SHP77 treated with DMSO at 0.1 percent for 48 hours (cell line): ENCODE measurements at regions not wholly inside any gene's neighbourhood (a gene's known extent, or its start where the extent isn't known, plus 50 kb on each side); places are given as distances from the start of the nearest gene placed in this dataset.

ENCODE experiments used
- DNase-seq: peaks from one replicate; lab custom pipeline; 2025; lab: John Stamatoyannopoulos, UW

DNA sequence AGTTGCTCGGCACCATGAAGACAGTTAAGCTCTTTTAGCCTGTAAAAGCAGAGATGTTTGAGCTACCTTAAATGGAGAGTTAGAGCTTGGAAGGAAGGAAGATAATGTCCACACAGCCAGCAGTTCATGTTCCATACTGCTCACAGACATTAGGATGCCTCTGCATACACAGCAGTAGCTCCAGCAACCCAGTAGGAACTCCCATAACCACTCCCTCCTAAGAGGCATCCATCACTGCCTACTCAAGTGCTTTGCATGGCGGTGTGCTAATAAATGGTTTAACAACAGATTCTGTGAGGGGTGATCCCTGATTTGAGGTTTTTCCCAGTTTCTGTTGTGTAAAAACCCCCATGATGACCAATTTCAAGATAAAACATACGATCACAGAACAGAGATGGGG is 286.4 kb downstream of the HACE1 start:
- no peak for DNase-seq

DNA sequence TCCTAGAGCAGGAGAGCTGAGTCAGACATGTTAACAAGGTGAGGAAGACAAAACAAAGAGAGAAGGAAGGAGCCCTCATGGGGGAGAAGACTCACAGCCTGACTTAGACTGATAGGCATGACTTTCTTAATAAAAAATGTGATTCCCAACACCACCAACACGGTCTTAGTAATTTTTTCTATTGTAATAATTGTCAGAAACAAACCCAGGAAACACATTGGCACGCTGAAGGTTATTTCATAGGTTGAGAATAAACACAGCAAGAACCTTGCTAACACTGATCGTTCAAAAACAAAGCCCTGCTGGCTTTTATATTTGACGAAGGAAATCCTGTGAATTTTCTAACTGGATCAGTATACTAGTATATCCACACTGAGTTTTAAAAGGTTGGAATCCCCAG is 286.8 kb downstream of the HACE1 start:
- no peak for DNase-seq

- no peak for DNase-seq
Observed at GRCh38 chr6:104566411-104566810, 293.3 kb downstream of the HACE1 start.

DNA sequence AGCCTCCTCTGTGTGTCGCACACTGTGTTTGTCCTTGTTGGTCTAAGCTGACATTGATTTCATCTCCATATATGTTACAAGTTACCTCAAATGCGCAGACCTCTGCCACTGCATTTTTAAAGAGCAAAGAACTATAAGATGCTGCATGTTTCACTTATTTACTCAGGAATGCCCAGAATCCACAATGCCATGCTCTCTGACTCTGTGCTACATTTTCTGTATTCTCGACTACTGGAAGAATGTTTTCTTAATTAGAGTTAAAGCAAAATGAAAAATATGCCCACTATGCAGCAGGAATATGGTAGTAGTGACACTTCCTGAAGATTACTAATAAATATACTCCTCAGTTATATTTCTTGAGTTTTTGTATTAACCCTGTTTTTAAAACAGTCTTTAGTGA is 296.4 kb downstream of the HACE1 start:
- no peak for DNase-seq

DNA sequence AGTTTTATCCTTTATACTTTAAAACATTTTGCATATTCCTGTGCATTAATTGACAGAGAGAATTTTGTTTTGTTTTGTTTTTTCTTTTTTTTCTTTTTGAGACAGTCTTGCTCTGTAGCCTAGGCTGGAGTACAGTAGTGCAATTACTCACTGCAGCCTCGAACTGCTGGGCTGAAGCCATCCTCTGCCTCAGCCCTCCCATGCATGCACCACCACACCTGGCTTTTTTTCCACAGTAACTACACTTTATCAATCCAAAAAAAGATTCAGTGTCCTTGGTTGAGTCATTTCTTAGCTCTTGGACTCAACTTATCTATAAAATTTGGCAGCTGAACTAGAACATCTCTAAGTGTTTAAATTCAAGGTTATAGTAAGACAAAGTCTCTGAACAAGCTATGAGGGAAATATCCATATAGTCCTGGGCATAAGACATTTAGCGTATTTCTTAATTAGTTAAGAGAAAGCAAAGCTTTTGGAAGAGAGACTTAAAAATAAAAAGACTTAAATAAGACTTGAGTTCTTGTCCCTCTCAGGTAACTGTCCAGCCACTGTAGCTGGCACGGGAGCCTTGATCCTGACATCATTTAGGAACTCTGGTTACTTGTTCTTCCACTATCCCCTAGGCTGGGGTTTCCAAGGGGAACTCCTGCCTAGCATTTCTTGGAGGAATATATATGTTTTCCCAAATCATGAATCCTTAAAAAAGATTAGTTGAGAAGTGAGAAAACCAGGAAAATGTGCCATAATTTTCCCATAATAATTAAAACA is 300.1 kb downstream of the HACE1 start:
- DNase-seq, result no peak

GRCh38 chr6:104558746-104559145 is 301.0 kb downstream of the HACE1 start:
- DNase-seq, result no peak

DNA sequence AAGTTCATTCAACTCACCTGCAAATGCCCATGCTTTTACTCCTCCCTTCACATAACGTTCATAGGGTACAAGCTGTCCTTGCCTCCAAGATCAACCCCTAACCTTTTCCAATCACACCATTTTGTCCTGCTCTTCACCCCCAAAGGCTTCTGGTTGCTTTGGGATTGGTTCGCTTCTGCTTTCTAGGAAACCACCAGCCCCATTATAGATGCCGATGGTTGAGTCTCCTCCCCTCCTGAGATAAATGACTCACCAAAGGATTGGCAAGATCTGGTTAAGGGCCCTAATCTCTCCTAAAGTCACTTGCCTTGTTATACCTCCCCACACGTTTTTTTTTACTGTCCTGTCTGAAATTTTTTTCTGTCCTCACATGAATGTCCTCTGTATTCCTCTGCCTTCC is 311.4 kb downstream of the HACE1 start:
- DNase-seq, result no peak

GRCh38 chr6:104541411-104541810 is 318.3 kb downstream of the HACE1 start:
- DNase-seq, result no peak

- DNase-seq, result no peak
Observed at GRCh38 chr6:104540743-104541142, 319.0 kb downstream of the HACE1 start.

DNA sequence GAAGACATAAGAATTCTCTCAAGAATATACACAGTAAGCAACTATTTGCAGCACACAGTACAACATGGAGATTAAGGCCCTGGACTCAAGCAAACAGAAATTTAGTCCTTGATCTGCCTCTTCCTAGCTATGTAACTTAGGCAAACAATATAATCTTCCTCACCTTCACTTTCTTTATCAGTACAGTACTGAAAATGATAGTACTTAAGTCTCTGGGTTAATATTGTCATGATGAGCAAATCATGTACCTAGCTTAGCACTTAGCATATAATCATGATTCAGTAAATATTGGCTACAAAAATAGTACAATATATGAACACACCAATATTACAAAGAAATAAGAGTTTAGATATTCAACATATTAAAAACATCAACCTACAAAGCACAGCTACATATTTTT is 320.5 kb downstream of the HACE1 start:
- DNase-seq, result no peak

DNA sequence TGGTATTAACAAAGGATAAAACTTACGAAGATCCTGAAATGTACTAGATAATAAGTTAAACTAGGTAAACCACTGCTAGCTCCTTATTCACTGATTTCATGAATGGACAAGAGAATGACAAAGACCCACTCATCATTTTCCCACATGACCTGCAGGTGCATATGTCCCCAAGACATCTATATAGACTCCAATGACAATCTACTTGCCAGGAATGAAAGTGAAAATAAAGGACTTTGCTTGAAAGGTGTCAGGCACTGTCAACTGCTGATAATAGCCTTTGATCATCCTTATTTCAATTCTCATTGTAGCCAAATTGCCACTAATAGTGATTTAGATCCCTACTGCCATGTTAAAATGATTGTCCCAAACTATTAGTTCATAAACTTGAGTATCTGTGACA is 321.8 kb downstream of the HACE1 start:
- no peak for DNase-seq

DNA sequence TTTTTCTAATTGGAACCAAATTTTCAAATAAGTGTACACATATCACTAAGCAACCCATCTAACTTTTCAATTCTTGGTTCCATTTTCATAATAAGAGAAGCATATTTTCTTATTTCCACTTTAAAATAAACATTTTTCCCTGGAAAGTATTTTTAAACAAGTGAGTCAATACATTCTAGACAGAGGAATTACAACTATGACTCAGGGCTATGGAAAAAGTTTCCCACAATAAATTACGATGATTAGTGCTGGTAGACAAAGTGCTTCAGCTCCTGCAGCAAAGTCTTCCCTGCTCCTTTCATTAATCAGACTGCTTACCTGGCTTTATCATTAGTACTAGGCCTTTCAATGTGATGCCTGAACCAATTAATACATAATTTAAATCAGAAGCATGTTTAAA is 322.5 kb downstream of the HACE1 start:
- DNase-seq, result no peak

- no peak for DNase-seq
Observed at GRCh38 chr6:104532462-104532861, 327.3 kb downstream of the HACE1 start.

DNA sequence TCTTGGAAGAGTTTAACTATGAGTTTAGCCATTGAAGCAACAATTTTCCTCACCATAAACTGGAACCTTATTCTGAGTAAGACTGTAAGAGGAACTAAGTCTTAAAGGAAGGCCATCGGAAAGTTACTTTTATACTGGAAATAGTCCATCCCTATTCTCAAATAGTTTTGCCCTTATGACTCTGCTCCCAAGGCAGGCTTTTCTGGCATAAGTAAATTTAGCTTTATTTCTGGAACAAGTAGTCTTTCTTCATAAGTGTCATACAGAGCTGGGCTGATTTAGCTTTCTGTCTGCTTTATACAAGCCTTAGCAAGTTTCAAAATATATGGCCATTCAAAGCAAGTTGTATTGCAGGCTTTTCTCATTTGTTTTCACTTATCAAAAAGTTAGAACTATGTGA is 328.1 kb downstream of the HACE1 start:
- DNase-seq, result no peak

GRCh38 chr6:104527761-104528415 is 331.8 kb downstream of the HACE1 start:
- DNase-seq, result peak; percentile 30

DNA sequence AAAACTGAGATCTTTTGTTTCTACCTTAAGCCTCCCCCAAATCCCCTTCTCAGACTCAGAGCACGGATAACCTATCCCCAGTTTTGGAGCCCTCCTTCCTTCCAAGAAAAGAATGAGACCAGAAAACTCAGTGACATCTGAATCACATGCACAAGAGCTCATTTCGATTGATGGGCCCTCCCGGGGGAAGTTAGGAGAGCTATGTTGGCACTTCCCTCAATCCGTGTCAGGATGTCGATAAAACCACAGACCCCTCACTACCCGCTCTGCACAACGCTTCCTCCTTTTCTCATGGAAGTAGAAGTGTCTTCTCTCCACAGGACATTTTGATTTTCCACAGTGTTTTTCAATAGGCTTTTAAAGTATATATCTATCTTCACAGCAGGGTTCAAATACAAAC is 332.4 kb downstream of the HACE1 start:
- DNase-seq, result no peak

DNA sequence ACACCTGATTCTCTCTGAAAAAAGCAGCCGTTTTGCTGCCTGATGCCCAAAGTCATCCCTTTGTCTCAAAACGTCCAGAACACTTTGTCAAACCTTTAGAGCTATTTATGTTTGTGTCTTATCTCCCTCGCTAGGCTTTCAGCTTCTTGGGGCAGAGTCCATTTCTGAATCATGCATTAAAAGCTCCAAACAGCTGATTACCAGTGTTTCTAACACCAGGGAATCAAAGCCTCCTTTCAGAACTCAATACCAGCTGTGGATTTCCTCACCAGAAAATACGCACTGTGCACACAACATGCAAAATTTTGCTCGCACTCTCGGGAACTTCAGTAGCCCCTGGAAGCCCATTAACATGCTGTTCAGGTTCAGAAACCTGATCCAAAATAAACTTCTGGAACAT is 333.3 kb downstream of the HACE1 start:
- no peak for DNase-seq

DNA sequence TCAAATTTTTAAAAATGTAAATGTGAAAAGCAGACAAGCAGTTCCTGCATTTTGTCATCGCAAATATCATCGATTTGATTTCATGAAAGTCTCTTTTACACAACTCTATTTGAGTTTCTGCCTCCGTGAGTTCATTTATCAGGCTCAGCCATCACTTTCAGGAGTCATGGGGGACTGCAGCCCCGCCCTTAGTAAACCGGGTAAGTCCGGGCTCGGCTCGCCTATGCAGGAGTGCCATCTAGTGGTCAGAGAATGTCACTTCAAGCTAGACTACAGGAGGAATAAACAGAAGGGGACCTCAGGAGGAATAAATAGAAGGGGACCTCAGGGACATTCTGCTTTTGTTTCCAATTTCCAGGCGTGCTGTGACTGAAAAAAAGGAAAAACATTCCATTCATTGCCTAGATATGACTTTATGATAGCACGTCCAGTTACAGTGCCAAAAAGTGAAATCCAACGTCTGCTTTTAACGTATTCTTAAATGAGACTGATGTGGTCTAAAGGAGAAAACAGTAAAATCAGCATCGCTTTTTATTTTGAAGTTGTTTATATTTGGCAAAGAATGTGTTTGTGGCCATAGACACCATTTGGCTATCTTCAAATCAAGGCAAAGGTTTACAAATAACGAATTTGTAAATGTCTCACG is 333.9 kb downstream of the HACE1 start:
- peak; percentile 75 for DNase-seq

DNA sequence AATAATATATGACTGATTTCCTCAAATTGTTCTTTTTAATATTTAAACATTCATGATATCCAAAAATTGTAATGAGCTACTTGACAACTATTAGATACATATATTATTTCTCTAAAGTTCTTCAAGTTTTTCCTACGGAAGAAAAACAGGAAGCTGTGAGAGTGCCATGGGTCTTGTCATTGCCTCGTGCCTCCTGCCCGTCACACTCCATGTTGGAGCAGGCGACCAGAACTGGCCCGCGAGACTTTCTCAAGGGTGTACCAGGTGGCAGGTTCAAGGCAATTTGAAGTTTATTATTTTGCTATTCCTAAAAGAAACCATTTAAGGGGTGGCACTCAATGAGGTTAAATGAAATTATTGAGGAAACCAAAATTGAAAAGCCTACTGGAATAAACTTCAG is 337.2 kb downstream of the HACE1 start:
- DNase-seq, result no peak

GRCh38 chr6:104521176-104521575 is 338.5 kb downstream of the HACE1 start:
- no peak for DNase-seq

DNA sequence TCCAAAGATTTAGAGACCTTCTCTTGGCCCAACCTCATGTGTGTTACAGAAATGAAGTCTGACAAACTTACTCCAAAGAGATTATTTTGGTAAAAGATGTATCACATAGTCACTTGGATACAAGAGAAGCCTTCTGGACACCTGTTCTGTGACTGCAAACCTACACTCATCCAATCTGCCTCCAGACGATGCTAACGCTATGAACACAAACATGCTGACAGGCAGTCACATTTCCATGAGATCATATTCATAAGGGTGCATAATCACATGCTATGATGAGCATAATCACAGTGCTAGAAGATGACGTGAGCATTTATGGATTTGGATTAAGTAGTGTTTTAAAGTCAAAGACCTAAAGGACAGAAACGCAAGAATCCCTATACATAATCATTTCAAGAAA is 340.2 kb downstream of the HACE1 start:
- no peak for DNase-seq

- no peak for DNase-seq
Observed at GRCh38 chr6:104509355-104509754, 350.4 kb downstream of the HACE1 start.

- DNase-seq, result no peak
Observed at GRCh38 chr6:104506429-104506828, 353.3 kb downstream of the HACE1 start.
